GM12878 (cell line): ENCODE measurements at regions not wholly inside any gene's neighbourhood (a gene's known extent, or its start where the extent isn't known, plus 50 kb on each side); places are given as distances from the start of the nearest gene placed in this dataset.

Experiments used
- ATF7 ChIP-seq: fragments of 450-650 bp; IDR thresholded peaks from 2 replicates; pipeline ENCODE4 v1.6.1; 2016; ENCODE audit warnings: low read depth, mild to moderate bottlenecking
- EZH2 ChIP-seq: IDR thresholded peaks from 2 replicates; pipeline ENCODE4 v1.6.1; 2012; ENCODE audit warnings: low read depth, mild to moderate bottlenecking, control low read depth, inconsistent platforms, low read length, borderline replicate concordance; ENCODE audit not compliant: control insufficient read depth
- JUNB ChIP-seq: IDR thresholded peaks from 2 replicates; pipeline ENCODE4 v1.6.1; 2016; ENCODE audit warnings: antibody characterized with exemption, mild to moderate bottlenecking
- SMC3 ChIP-seq: IDR thresholded peaks from 2 replicates; pipeline ENCODE4 v1.6.1; 2011; ENCODE audit warnings: low read length, improper control_type of control experiment, borderline replicate concordance
- SRF ChIP-seq, 2 experiments: IDR thresholded peaks; 2 replicates each; pipeline ENCODE4 v1.6.1; 2011; ENCODE audit warnings: low read depth in 2 of 2, low read length in 2 of 2, mild to moderate bottlenecking in 1 of 2, moderate library complexity in 1 of 2
- STAT3 ChIP-seq: IDR thresholded peaks from 2 replicates; pipeline ENCODE4 v1.6.1; 2011; ENCODE audit warnings: low read depth, low read length, improper control_type of control experiment
- TCF12 ChIP-seq: IDR thresholded peaks from 2 replicates; pipeline ENCODE4 v1.6.1; 2011; ENCODE audit warnings: low read depth, mild to moderate bottlenecking, low read length
- ZNF274 ChIP-seq: IDR thresholded peaks from one replicate; pipeline ENCODE4 v1.8.0; 2011; ENCODE audit not compliant: insufficient read length, insufficient read depth
- TF ChIP-seq, protein P1 (sequence below), 3 experiments: IDR thresholded peaks in 2 of 3; conservative IDR thresholded peaks in 1 of 3; 2 replicates each; pipeline ENCODE4 v1.5.1; 2011; ENCODE audit warnings: low read depth in 3 of 3, low read length in 3 of 3, mild to moderate bottlenecking in 3 of 3, control low read depth in 2 of 3, moderate library complexity in 2 of 3, inconsistent platforms in 1 of 3, mixed read lengths in 1 of 3; ENCODE audit not compliant: control insufficient read depth in 2 of 3, insufficient read depth in 1 of 3; ENCODE audit errors: extremely low read depth in 1 of 3
- TF ChIP-seq, protein P2 (sequence below): fragments of 450-650 bp; formaldehyde crosslinking; IDR thresholded peaks from 2 replicates; pipeline ENCODE4 v1.4.0; 2022; ENCODE audit warnings: mild to moderate bottlenecking, moderate library complexity
- TF ChIP-seq, protein P3 (sequence below): fragments of 450-650 bp; formaldehyde crosslinking; IDR thresholded peaks from 2 replicates; pipeline ENCODE4 v1.5.0; 2022; ENCODE audit warnings: mild to moderate bottlenecking, missing genetic modification characterization

DNA sequence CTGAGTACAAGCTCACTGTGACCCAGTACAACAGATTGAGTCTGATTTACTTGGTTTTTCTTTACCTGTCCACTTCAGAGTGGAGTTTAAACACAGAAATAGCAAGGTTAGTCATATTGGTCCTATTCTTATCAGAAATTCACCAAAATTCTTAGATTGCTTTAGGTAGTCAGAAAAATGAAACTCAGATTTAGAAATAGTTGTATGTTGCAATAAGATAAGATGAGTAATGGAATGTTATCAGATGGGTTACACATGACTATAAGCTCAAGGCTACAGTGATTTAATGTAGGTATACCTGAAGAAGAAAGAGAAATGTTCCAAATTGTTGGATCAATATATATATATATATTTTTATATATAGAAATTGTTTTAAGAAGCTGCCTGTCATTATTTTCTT lies 524.1 kb downstream of the LRFN5 start:
- TF ChIP-seq ZNF274 (no peak), SRF (IDR thresholded peaks at IDR 0.05; ENCODE audit: low read depth in 2 of 2, low read length in 2 of 2) (no peak), TCF12 (no peak), STAT3 (no peak), ATF7 (no peak), EZH2 (no peak), SMC3 (no peak), JUNB (no peak)
- TF ChIP-seq, protein P1, sequence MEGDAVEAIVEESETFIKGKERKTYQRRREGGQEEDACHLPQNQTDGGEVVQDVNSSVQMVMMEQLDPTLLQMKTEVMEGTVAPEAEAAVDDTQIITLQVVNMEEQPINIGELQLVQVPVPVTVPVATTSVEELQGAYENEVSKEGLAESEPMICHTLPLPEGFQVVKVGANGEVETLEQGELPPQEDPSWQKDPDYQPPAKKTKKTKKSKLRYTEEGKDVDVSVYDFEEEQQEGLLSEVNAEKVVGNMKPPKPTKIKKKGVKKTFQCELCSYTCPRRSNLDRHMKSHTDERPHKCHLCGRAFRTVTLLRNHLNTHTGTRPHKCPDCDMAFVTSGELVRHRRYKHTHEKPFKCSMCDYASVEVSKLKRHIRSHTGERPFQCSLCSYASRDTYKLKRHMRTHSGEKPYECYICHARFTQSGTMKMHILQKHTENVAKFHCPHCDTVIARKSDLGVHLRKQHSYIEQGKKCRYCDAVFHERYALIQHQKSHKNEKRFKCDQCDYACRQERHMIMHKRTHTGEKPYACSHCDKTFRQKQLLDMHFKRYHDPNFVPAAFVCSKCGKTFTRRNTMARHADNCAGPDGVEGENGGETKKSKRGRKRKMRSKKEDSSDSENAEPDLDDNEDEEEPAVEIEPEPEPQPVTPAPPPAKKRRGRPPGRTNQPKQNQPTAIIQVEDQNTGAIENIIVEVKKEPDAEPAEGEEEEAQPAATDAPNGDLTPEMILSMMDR (IDR thresholded peaks at IDR 0.05 in 2 of 3, conservative IDR thresholded peaks at IDR 0.05 in 1 of 3; ENCODE audit: control insufficient read depth in 2 of 3, extremely low read depth in 1 of 3, insufficient read depth in 1 of 3, low read depth in 3 of 3, low read length in 3 of 3) = no peak
- TF ChIP-seq, protein P2, sequence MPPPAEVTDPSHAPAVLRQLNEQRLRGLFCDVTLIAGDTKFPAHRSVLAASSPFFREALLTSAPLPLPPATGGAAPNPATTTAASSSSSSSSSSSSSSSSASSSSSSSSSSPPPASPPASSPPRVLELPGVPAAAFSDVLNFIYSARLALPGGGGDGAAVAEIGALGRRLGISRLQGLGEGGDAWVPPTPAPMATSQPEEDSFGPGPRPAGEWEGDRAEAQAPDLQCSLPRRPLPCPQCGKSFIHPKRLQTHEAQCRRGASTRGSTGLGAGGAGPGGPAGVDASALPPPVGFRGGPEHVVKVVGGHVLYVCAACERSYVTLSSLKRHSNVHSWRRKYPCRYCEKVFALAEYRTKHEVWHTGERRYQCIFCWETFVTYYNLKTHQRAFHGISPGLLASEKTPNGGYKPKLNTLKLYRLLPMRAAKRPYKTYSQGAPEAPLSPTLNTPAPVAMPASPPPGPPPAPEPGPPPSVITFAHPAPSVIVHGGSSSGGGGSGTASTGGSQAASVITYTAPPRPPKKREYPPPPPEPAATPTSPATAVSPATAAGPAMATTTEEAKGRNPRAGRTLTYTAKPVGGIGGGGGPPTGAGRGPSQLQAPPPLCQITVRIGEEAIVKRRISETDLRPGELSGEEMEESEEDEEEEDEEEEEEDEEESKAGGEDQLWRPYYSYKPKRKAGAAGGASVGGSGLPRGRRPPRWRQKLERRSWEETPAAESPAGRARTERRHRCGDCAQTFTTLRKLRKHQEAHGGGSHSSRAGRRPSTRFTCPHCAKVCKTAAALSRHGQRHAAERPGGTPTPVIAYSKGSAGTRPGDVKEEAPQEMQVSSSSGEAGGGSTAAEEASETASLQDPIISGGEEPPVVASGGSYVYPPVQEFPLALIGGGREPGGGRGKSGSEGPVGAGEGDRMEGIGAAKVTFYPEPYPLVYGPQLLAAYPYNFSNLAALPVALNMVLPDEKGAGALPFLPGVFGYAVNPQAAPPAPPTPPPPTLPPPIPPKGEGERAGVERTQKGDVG (CRISPR knock-in tag) = no peak
- TF ChIP-seq, protein P3, sequence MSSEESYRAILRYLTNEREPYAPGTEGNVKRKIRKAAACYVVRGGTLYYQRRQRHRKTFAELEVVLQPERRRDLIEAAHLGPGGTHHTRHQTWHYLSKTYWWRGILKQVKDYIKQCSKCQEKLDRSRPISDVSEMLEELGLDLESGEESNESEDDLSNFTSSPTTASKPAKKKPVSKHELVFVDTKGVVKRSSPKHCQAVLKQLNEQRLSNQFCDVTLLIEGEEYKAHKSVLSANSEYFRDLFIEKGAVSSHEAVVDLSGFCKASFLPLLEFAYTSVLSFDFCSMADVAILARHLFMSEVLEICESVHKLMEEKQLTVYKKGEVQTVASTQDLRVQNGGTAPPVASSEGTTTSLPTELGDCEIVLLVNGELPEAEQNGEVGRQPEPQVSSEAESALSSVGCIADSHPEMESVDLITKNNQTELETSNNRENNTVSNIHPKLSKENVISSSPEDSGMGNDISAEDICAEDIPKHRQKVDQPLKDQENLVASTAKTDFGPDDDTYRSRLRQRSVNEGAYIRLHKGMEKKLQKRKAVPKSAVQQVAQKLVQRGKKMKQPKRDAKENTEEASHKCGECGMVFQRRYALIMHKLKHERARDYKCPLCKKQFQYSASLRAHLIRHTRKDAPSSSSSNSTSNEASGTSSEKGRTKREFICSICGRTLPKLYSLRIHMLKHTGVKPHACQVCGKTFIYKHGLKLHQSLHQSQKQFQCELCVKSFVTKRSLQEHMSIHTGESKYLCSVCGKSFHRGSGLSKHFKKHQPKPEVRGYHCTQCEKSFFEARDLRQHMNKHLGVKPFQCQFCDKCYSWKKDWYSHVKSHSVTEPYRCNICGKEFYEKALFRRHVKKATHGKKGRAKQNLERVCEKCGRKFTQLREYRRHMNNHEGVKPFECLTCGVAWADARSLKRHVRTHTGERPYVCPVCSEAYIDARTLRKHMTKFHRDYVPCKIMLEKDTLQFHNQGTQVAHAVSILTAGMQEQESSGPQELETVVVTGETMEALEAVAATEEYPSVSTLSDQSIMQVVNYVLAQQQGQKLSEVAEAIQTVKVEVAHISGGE (CRISPR knock-in tag) = no peak
